Smooth muscle cell (in vitro differentiated cells): ENCODE measurements at regions not wholly inside any gene's neighbourhood (a gene's known extent, or its start where the extent isn't known, plus 50 kb on each side); places are given as distances from the start of the nearest gene placed in this dataset.
"Not testable (repeated sequence)": the region's sequence is repeated elsewhere in the genome, so short reads cannot be mapped to it uniquely, and the experiment has no call there.

Source experiments
- DNase-seq: peaks from one replicate; lab custom pipeline; 2025; ENCODE audit not compliant: unreplicated experiment; lab: John Stamatoyannopoulos, UW
- H2AFZ ChIP-seq: fragments of 200-600 bp; sonication (generic); 2 replicates; pipeline ENCODE4 v1.6.0; 2016; ENCODE audit warnings: antibody characterized with exemption, low read depth, mild to moderate bottlenecking
- H3F3A ChIP-seq: fragments of 200-600 bp; sonication (generic); 2 replicates; pipeline ENCODE4 v1.6.0; 2017; ENCODE audit warnings: antibody characterized with exemption, low read depth
- H3K27ac ChIP-seq: fragments of 200-600 bp; sonication (generic); 2 replicates; pipeline ENCODE4 v1.5.1; 2016; ENCODE audit warnings: low read depth, mild to moderate bottlenecking
- H3K27me3 ChIP-seq: fragments of 200-600 bp; sonication (generic); 2 replicates; pipeline ENCODE4 v1.6.1; 2016; ENCODE audit warnings: low read depth, mild to moderate bottlenecking
- H3K36me3 ChIP-seq: fragments of 200-600 bp; sonication (generic); 2 replicates; pipeline ENCODE4 v1.5.1; 2016; ENCODE audit warnings: low read depth
- H3K4me1 ChIP-seq: fragments of 200-600 bp; sonication (generic); 2 replicates; pipeline ENCODE4 v1.5.1; 2016; ENCODE audit warnings: low read depth
- H3K4me2 ChIP-seq: fragments of 200-600 bp; sonication (generic); 2 replicates; pipeline ENCODE4 v1.6.0; 2016; ENCODE audit warnings: mild to moderate bottlenecking
- H3K4me3 ChIP-seq: fragments of 200-600 bp; sonication (generic); 2 replicates; pipeline ENCODE4 v1.5.1; 2016; ENCODE audit warnings: mild to moderate bottlenecking
- H3K79me2 ChIP-seq: fragments of 200-600 bp; sonication (generic); 2 replicates; pipeline ENCODE4 v1.6.0; 2016; ENCODE audit warnings: low read depth, mild to moderate bottlenecking
- H3K9ac ChIP-seq: fragments of 200-600 bp; sonication (generic); 2 replicates; pipeline ENCODE4 v1.6.0; 2016; ENCODE audit warnings: low read depth
- H3K9me3 ChIP-seq: fragments of 200-600 bp; sonication (generic); replicated peaks from 2 replicates; pipeline ENCODE4 v1.5.1; 2016; ENCODE audit warnings: low read depth
- H4K20me1 ChIP-seq: fragments of 200-600 bp; sonication (generic); 2 replicates; pipeline ENCODE4 v1.6.0; 2016; ENCODE audit warnings: low read depth
- CTCF ChIP-seq: fragments of 200-600 bp; sonication (generic); IDR thresholded peaks from 2 replicates; pipeline ENCODE4 v1.5.1; 2017; ENCODE audit warnings: borderline replicate concordance, mild to moderate bottlenecking, antibody characterized with exemption; ENCODE audit not compliant: insufficient read depth, poor library complexity, severe bottlenecking
- WGBS: methylation state at CpG from one replicate; pipeline ENCODE4 v1.1.7; 2016; ENCODE audit warnings: low lambda C conversion rate; 5-methylcytosine and 5-hydroxymethylcytosine counted together

- H3K4me3 ChIP-seq = no peak overlapping the region
- TF ChIP-seq CTCF = no peak
- H3F3A ChIP-seq = no peaks in the 10 kb centered on the region
- H3K4me2 ChIP-seq = no peak overlapping the region
- no peaks in the 10 kb centered on the region for H3K9me3 ChIP-seq
- no peak for DNase-seq
- H4K20me1 ChIP-seq = no peaks in the 10 kb centered on the region
- WGBS = 58% methylated on average over 3 of the region's 3 CpGs
- H3K27me3 ChIP-seq = no peaks in the 10 kb centered on the region
- H3K4me1 ChIP-seq = no peaks in the 10 kb centered on the region
- H3K79me2 ChIP-seq = no peaks in the 10 kb centered on the region
- H3K36me3 ChIP-seq = no peaks in the 10 kb centered on the region
- no peak overlapping the region for H3K9ac ChIP-seq
- no peak overlapping the region for H2AFZ ChIP-seq
- H3K27ac ChIP-seq = no peak overlapping the region
Observed at GRCh38 chr5:17103461-17103860, 114.0 kb upstream of the BASP1 start.

GRCh38 chr5:17105744-17106418 is 111.5 kb upstream of the BASP1 start:
- H2AFZ ChIP-seq = no peak overlapping the region
- H3K4me2 ChIP-seq = no peak overlapping the region
- H3K27ac ChIP-seq = no peak overlapping the region
- no peaks in the 10 kb centered on the region for H3K27me3 ChIP-seq
- no peaks in the 10 kb centered on the region for H3K36me3 ChIP-seq
- no peak for TF ChIP-seq CTCF
- no peak overlapping the region for H3K4me3 ChIP-seq
- no peaks in the 10 kb centered on the region for H3K4me1 ChIP-seq
- no peak for DNase-seq
- H3K9ac ChIP-seq = no peak overlapping the region
- no peaks in the 10 kb centered on the region for H3F3A ChIP-seq
- 72% methylated on average over 5 of the region's 5 CpGs for WGBS
- no peaks in the 10 kb centered on the region for H3K9me3 ChIP-seq
- no peaks in the 10 kb centered on the region for H4K20me1 ChIP-seq
- H3K79me2 ChIP-seq = no peaks in the 10 kb centered on the region

GRCh38 chr5:17106521-17106920 is 110.9 kb upstream of the BASP1 start:
- Histone ChIP-seq H3K4me1 (no peaks in the 10 kb centered on the region), H3F3A (no peaks in the 10 kb centered on the region), H4K20me1 (no peaks in the 10 kb centered on the region), H3K4me2 (no peak overlapping the region), H3K79me2 (no peaks in the 10 kb centered on the region), H3K9me3 (no peaks in the 10 kb centered on the region), H2AFZ (no peak overlapping the region), H3K36me3 (no peaks in the 10 kb centered on the region), H3K9ac (no peak overlapping the region), H3K27ac (no peak overlapping the region), H3K4me3 (no peak overlapping the region), H3K27me3 (no peaks in the 10 kb centered on the region)
- no peak for TF ChIP-seq CTCF
- 91% methylated on average over 4 of the region's 4 CpGs for WGBS
- no peak for DNase-seq

- not testable (repeated sequence) for H3K27me3 ChIP-seq, H4K20me1 ChIP-seq, H3K4me2 ChIP-seq, H3K9ac ChIP-seq, H3K4me1 ChIP-seq, H3K9me3 ChIP-seq, H3K36me3 ChIP-seq, H3K4me3 ChIP-seq, H3K79me2 ChIP-seq, H3F3A ChIP-seq, DNase-seq, H2AFZ ChIP-seq, H3K27ac ChIP-seq
- WGBS = 93% methylated on average over 3 of the region's 3 CpGs
Observed at GRCh38 chr5:17112091-17112716, 105.2 kb upstream of the BASP1 start.
